K562 (cell line): ENCODE measurements at regions not wholly inside any gene's neighbourhood (a gene's known extent, or its start where the extent isn't known, plus 50 kb on each side); places are given as distances from the start of the nearest gene placed in this dataset.

Experiments
- BDP1 ChIP-seq: IDR thresholded peaks from 3 replicates; pipeline ENCODE4 v1.6.1; 2011; ENCODE audit not compliant: insufficient read length, insufficient read depth
- CBFB ChIP-seq: sonication (generic); formaldehyde crosslinking; IDR thresholded peaks from 2 replicates; pipeline ENCODE4 v1.4.0; 2020; ENCODE audit warnings: mild to moderate bottlenecking, missing genetic modification reagents
- CCAR2 ChIP-seq: fragments of 200-400 bp; formaldehyde crosslinking; IDR thresholded peaks from 2 replicates; pipeline ENCODE4 v1.6.1; 2017; ENCODE audit warnings: mild to moderate bottlenecking, low read depth, low read length
- CGGBP1 ChIP-seq: fragments of 250-450 bp; sonication (Bioruptor Pico); IDR thresholded peaks from 2 replicates; pipeline ENCODE4 v1.9.0; 2021; ENCODE audit warnings: mild to moderate bottlenecking
- EP300 ChIP-seq: IDR thresholded peaks from 2 replicates; pipeline ENCODE4 v1.6.1; 2012; ENCODE audit warnings: low read length, improper control_type of control experiment
- EZH2 ChIP-seq: IDR thresholded peaks from 2 replicates; pipeline ENCODE4 v1.6.1; 2012; ENCODE audit warnings: low read depth, mild to moderate bottlenecking, inconsistent platforms, low read length, borderline replicate concordance
- GABPA ChIP-seq: fragments of 200-800 bp; sonication (Bioruptor generic); conservative IDR thresholded peaks from 2 replicates; pipeline ENCODE4 v1.6.1; 2016; ENCODE audit warnings: low read depth, missing genetic modification characterization, missing compliant biosample characterization
- HNRNPL ChIP-seq: fragments of 200-400 bp; formaldehyde crosslinking; IDR thresholded peaks from 2 replicates; pipeline ENCODE4 v1.6.1; 2017; ENCODE audit warnings: low read depth, mild to moderate bottlenecking, low read length
- KLF6 ChIP-seq: fragments of 250-450 bp; sonication (Bioruptor Pico); IDR thresholded peaks from 2 replicates; pipeline ENCODE4 v1.4.0; 2020; ENCODE audit warnings: mild to moderate bottlenecking, moderate library complexity, borderline replicate concordance
- MXD1 ChIP-seq: fragments of 250-450 bp; sonication (Bioruptor Pico); IDR thresholded peaks from 2 replicates; pipeline ENCODE4 v1.8.0; 2021; ENCODE audit warnings: borderline replicate concordance, mild to moderate bottlenecking, moderate library complexity; ENCODE audit not compliant: poor library complexity, severe bottlenecking
- NFXL1 ChIP-seq: fragments of 450-650 bp; formaldehyde crosslinking; IDR thresholded peaks from 2 replicates; pipeline ENCODE4 v1.4.0; 2021; ENCODE audit warnings: mild to moderate bottlenecking
- NONO ChIP-seq, 2 experiments: fragments of 200-400 bp in 1 of 2; fragments of 450-650 bp in 1 of 2; formaldehyde crosslinking in 1 of 2; IDR thresholded peaks; 2 replicates each; pipeline ENCODE4 v1.6.1; 2017; ENCODE audit warnings: low read depth in 2 of 2, mild to moderate bottlenecking in 2 of 2, moderate library complexity in 2 of 2, low read length in 1 of 2
- POLR2B ChIP-seq: fragments of 450-650 bp; IDR thresholded peaks from 2 replicates; pipeline ENCODE4 v1.6.1; 2018; ENCODE audit warnings: low read depth; ENCODE audit not compliant: partially characterized antibody
- SETDB1 ChIP-seq: IDR thresholded peaks from one replicate; pipeline ENCODE4 v1.6.1; 2012; ENCODE audit warnings: low read length, control low read depth, inconsistent platforms
- SRF ChIP-seq, 2 experiments: fragments of 250-450, 450-650 bp in 1 of 2; sonication (Bioruptor Pico) in 1 of 2; sonication (generic) in 1 of 2; formaldehyde crosslinking; IDR thresholded peaks; 2 replicates each; pipeline versions ENCODE4 v1.5.0 to v1.5.1; 2020 to 2022; ENCODE audit warnings: mild to moderate bottlenecking in 1 of 2, missing genetic modification reagents in 1 of 2
- ZNF12 ChIP-seq: sonication (generic); formaldehyde crosslinking; IDR thresholded peaks from 2 replicates; pipeline ENCODE4 v1.4.0; 2020; ENCODE audit warnings: mild to moderate bottlenecking, missing genetic modification reagents
- ZNF121 ChIP-seq: sonication (generic); formaldehyde crosslinking; conservative IDR thresholded peaks from 2 replicates; pipeline ENCODE4 v1.8.0; 2022; ENCODE audit warnings: missing genetic modification reagents
- ZNF124 ChIP-seq: sonication (generic); formaldehyde crosslinking; IDR thresholded peaks from 2 replicates; pipeline ENCODE4 v1.8.1; 2022; ENCODE audit warnings: missing genetic modification reagents
- ZNF253 ChIP-seq: fragments of 250-450 bp; sonication (Bioruptor Pico); conservative IDR thresholded peaks from 2 replicates; pipeline ENCODE4 v1.6.1; 2021; ENCODE audit warnings: mild to moderate bottlenecking
- ZNF316 ChIP-seq: fragments of 450-650 bp; IDR thresholded peaks from 2 replicates; pipeline ENCODE4 v1.6.1; 2016
- ZNF324 ChIP-seq: fragments of 250-450 bp; sonication (Bioruptor Pico); IDR thresholded peaks from 2 replicates; pipeline ENCODE4 v1.4.0; 2020; ENCODE audit warnings: mild to moderate bottlenecking
- ZNF445 ChIP-seq: fragments of 250-450 bp; sonication (Bioruptor Pico); IDR thresholded peaks from 2 replicates; pipeline ENCODE4 v1.4.0; 2020; ENCODE audit warnings: low read depth, mild to moderate bottlenecking, moderate library complexity
- ZNF512 ChIP-seq: IDR thresholded peaks from 2 replicates; pipeline ENCODE4 v1.6.1; 2016; ENCODE audit warnings: missing genetic modification characterization, missing compliant biosample characterization
- TF ChIP-seq, protein P1 (sequence below): fragments of 200-800 bp; sonication (Bioruptor generic); IDR thresholded peaks from 2 replicates; pipeline ENCODE4 v1.6.1; 2017; ENCODE audit warnings: missing genetic modification characterization, missing compliant biosample characterization
- TF ChIP-seq, protein P2 (sequence below): sonication (generic); formaldehyde crosslinking; IDR thresholded peaks from 2 replicates; pipeline ENCODE4 v1.8.0; 2022; ENCODE audit warnings: missing genetic modification reagents, mild to moderate bottlenecking, borderline replicate concordance

- TF ChIP-seq ZNF124 (no peak), NONO (IDR thresholded peaks at IDR 0.05; ENCODE audit: low read depth in 2 of 2, low read length in 1 of 2) (peak in 1 of 2 experiments; percentile 97; a peak in 2 of 4 replicates), MXD1 (CRISPR knock-in tag) (no peak), CBFB (CRISPR knock-in tag) (peak; percentile 98), ZNF121 (no peak), HNRNPL (no peak), CCAR2 (peak; percentile 98), ZNF445 (CRISPR knock-in tag) (no peak), EP300 (peak; percentile 100), KLF6 (peak; percentile 67; the same call in 1 of the 2 replicates), ZNF12 (CRISPR knock-in tag) (peak; percentile 80), ZNF512 (tag) (no peak), NFXL1 (CRISPR knock-in tag) (no peak), ZNF253 (CRISPR knock-in tag) (0 out of 2 replicates have a peak, but pooled peaks have one; percentile 6), BDP1 (no peak), SRF (CRISPR knock-in tag; IDR thresholded peaks at IDR 0.05) (no peak), SETDB1 (peak; percentile 98), POLR2B (no peak), ZNF316 (no peak), ZNF324 (CRISPR knock-in tag) (no peak), EZH2 (no peak), GABPA (tag) (peak; percentile 49; the same call in 1 of the 2 replicates), CGGBP1 (CRISPR knock-in tag) (no peak)
- TF ChIP-seq, protein P1, sequence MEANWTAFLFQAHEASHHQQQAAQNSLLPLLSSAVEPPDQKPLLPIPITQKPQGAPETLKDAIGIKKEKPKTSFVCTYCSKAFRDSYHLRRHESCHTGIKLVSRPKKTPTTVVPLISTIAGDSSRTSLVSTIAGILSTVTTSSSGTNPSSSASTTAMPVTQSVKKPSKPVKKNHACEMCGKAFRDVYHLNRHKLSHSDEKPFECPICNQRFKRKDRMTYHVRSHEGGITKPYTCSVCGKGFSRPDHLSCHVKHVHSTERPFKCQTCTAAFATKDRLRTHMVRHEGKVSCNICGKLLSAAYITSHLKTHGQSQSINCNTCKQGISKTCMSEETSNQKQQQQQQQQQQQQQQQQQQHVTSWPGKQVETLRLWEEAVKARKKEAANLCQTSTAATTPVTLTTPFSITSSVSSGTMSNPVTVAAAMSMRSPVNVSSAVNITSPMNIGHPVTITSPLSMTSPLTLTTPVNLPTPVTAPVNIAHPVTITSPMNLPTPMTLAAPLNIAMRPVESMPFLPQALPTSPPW (CRISPR knock-in tag): peak; percentile 97
- TF ChIP-seq, protein P2, sequence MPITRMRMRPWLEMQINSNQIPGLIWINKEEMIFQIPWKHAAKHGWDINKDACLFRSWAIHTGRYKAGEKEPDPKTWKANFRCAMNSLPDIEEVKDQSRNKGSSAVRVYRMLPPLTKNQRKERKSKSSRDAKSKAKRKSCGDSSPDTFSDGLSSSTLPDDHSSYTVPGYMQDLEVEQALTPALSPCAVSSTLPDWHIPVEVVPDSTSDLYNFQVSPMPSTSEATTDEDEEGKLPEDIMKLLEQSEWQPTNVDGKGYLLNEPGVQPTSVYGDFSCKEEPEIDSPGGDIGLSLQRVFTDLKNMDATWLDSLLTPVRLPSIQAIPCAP: no peak
Observed at GRCh38 chr5:135133698-135134515, 99.9 kb upstream of the PITX1 start (continued).
